GM12864 (cell line): ENCODE measurements at regions not wholly inside any gene's neighbourhood (a gene's known extent, or its start where the extent isn't known, plus 50 kb on each side); places are given as distances from the start of the nearest gene placed in this dataset.

ENCODE experiments used
- DNase-seq: peaks from one replicate; pipeline ENCODE4 v3.0.0-alpha.2; 2011; ENCODE audit warnings: low read depth
- H3K4me3 ChIP-seq: 2 replicates; pipeline ENCODE4 v1.5.1; 2011; ENCODE audit warnings: mild to moderate bottlenecking, low read depth, low read length, control low read depth
- CTCF ChIP-seq: IDR thresholded peaks from 2 replicates; pipeline ENCODE4 v1.5.1; 2011; ENCODE audit warnings: low read depth, mild to moderate bottlenecking, moderate library complexity, low read length, control low read depth, inconsistent platforms; ENCODE audit errors: missing control alignments

GRCh38 chr1:230501849-230502248, 75.7 kb upstream of the PGBD5 start:
- no peak overlapping the region for H3K4me3 ChIP-seq
- DNase-seq: no peak
- no peak for TF ChIP-seq CTCF

GRCh38 chr1:230501242-230501641, 75.1 kb upstream of the PGBD5 start:
- no peak overlapping the region for H3K4me3 ChIP-seq
- no peak for TF ChIP-seq CTCF
- no peak for DNase-seq

- TF ChIP-seq CTCF: no peak
Observed at GRCh38 chr1:230500063-230500462, 73.9 kb upstream of the PGBD5 start.

GRCh38 chr1:230499496-230499895, 73.4 kb upstream of the PGBD5 start:
- no peak overlapping the region for H3K4me3 ChIP-seq
- no peak for DNase-seq

More at GRCh38 chr1:230500063-230500462, 73.9 kb upstream of the PGBD5 start:
- H3K4me3 ChIP-seq: no peak overlapping the region
- no peak for DNase-seq

GRCh38 chr1:230498704-230499103, 72.6 kb upstream of the PGBD5 start:
- DNase-seq: no peak
- TF ChIP-seq CTCF: no peak
- no peak overlapping the region for H3K4me3 ChIP-seq

More at GRCh38 chr1:230499496-230499895, 73.4 kb upstream of the PGBD5 start:
- TF ChIP-seq CTCF: no peak

- no peak for DNase-seq
- no peak for TF ChIP-seq CTCF
- H3K4me3 ChIP-seq: no peak overlapping the region
Observed at GRCh38 chr1:230496451-230496850, 70.3 kb upstream of the PGBD5 start.

- DNase-seq: peak; percentile 70
- no peak for TF ChIP-seq CTCF
Observed at GRCh38 chr1:230495891-230496385, 69.8 kb upstream of the PGBD5 start.

More at GRCh38 chr1:230495891-230496385, 69.8 kb upstream of the PGBD5 start:
- no peak overlapping the region for H3K4me3 ChIP-seq
